ENCODE measurements at regions not wholly inside any gene's neighbourhood (a gene's known extent, or its start where the extent isn't known, plus 50 kb on each side); places are given as distances from the start of the nearest gene placed in this dataset.
A peak's percentile ranks its signal among the peaks of the same experiment; 100 is the strongest.

DNA sequence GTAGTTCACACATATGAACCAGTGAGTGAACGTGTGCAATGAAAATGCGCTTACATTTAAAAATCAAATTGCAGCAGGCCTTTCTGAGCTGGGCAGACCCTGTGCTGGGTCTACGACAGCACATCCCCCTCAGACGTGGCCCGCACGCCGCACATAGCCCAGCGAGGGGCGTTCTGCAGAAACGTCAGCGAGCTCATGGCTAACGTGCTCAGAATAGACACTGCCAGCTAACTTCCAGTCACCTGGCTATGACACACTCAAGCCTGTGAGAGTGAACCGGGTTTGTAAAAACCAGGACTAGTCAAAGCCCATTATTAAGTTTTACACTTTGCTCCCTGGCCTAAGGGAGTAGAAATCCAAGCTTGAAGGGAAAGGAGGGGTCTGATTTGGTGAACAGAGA is 108.1 kb upstream of the INSIG1 start:
- Histone ChIP-seq H3K79me2 (no peaks in the 10 kb centered on the region), H4K20me1 (ENCODE audit: insufficient read depth, poor library complexity, severe bottlenecking) (no peaks in the 10 kb centered on the region), H3K27me3 (no peaks in the 10 kb centered on the region), H3K27ac (peak overlapping the region; percentile 29), H3K4me3 (no peak overlapping the region), H3K4me1 (ENCODE audit: insufficient read depth) (peaks cover 3% of the 10 kb centered on the region), H3K36me3 (replicated peaks; ENCODE audit: insufficient read depth, low read depth) (no peaks in the 10 kb centered on the region), H3K9me2 (replicated peaks; ENCODE audit: insufficient read depth) (no peaks in the 10 kb centered on the region), H3K9me3 (ENCODE audit: low read depth) (no peaks in the 10 kb centered on the region), H3K4me2 (no peak overlapping the region), H2AFZ (no peak overlapping the region)
- TF ChIP-seq, protein P1, sequence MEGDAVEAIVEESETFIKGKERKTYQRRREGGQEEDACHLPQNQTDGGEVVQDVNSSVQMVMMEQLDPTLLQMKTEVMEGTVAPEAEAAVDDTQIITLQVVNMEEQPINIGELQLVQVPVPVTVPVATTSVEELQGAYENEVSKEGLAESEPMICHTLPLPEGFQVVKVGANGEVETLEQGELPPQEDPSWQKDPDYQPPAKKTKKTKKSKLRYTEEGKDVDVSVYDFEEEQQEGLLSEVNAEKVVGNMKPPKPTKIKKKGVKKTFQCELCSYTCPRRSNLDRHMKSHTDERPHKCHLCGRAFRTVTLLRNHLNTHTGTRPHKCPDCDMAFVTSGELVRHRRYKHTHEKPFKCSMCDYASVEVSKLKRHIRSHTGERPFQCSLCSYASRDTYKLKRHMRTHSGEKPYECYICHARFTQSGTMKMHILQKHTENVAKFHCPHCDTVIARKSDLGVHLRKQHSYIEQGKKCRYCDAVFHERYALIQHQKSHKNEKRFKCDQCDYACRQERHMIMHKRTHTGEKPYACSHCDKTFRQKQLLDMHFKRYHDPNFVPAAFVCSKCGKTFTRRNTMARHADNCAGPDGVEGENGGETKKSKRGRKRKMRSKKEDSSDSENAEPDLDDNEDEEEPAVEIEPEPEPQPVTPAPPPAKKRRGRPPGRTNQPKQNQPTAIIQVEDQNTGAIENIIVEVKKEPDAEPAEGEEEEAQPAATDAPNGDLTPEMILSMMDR (IDR thresholded peaks at IDR 0.05; ENCODE audit: poor library complexity), result no peak
- TF ChIP-seq EZH2phosphoT487 (IDR thresholded peaks at IDR 0.05; ENCODE audit: low read depth, severe bottlenecking, unreplicated experiment), result no peak
- no peak for TF ChIP-seq EZH2 (IDR thresholded peaks at IDR 0.05; ENCODE audit: borderline replicate concordance)
- no peak for DNase-seq (ENCODE audit: low spot score)
- 80% methylated on average over 13 of the region's 13 CpGs for WGBS (ENCODE audit: low lambda C conversion rate, missing lambda C conversion rate)

DNA sequence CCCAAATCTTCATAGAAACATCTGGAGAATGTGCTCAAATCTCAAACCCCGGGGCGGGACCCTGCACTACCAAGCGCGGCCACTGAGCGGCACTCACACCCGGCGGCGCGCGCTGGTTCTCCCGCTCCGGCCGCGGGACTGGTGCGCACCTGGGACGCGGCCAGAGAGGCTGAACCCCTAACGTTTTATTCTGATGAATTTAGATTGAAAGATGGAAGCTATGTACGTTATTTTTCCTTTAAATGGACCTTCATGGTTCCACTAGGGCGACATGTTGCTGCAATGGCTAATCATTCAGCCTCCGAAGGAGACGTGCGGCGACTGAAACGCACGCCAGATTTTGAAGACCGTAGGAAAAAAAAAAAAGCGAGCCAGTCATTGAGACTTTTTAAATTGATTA is 107.0 kb upstream of the INSIG1 start:
- Histone ChIP-seq H2AFZ (no peak overlapping the region), H3K36me3 (replicated peaks; ENCODE audit: insufficient read depth, low read depth) (no peaks in the 10 kb centered on the region), H3K9me3 (ENCODE audit: low read depth) (peaks cover under 1% of the 10 kb centered on the region), H4K20me1 (ENCODE audit: insufficient read depth, poor library complexity, severe bottlenecking) (no peaks in the 10 kb centered on the region), H3K4me2 (peak overlapping the region; percentile 64), H3K4me1 (ENCODE audit: insufficient read depth) (peaks cover 3% of the 10 kb centered on the region), H3K79me2 (no peaks in the 10 kb centered on the region), H3K27me3 (no peaks in the 10 kb centered on the region), H3K4me3 (no peak overlapping the region), H3K27ac (no peak overlapping the region), H3K9me2 (replicated peaks; ENCODE audit: insufficient read depth) (no peaks in the 10 kb centered on the region)
- DNase-seq (ENCODE audit: low spot score), result peak; percentile 72
- TF ChIP-seq, protein P1 (IDR thresholded peaks at IDR 0.05; ENCODE audit: poor library complexity), result peak; percentile 95
- no peak for TF ChIP-seq EZH2 (IDR thresholded peaks at IDR 0.05; ENCODE audit: borderline replicate concordance)
- 20% methylated on average over 28 of the region's 28 CpGs for WGBS (ENCODE audit: low lambda C conversion rate, missing lambda C conversion rate)

DNA sequence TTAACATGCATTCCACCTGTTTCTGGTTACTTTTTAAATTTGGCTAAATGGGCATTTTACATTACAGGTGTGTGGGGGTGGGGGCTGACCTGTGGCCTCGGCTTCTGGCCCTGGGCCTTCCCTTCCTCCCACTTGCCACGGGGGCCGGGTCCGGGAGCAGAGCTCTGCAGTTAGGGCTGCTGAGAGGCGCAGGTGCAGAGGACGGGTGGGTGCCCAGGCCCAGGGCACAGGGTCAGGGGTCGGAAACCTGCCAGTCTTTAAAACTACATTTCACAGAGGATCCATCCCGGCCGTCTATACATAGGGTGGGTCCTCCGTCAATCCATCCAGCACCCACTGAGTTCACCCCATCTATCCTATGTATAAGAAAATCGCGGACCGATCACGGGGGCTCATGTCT is 106.5 kb upstream of the INSIG1 start:
- TF ChIP-seq, protein P1 (IDR thresholded peaks at IDR 0.05; ENCODE audit: poor library complexity), result no peak
- TF ChIP-seq EZH2 (IDR thresholded peaks at IDR 0.05; ENCODE audit: borderline replicate concordance) (no peak), EZH2phosphoT487 (IDR thresholded peaks at IDR 0.05; ENCODE audit: low read depth, severe bottlenecking, unreplicated experiment) (no peak)
- no peak overlapping the region for H3K27ac ChIP-seq
- no peaks in the 10 kb centered on the region for H3K79me2 ChIP-seq
- H3K9me3 ChIP-seq (ENCODE audit: low read depth), result peaks cover 5% of the 10 kb centered on the region
- H3K9me2 ChIP-seq (replicated peaks; ENCODE audit: insufficient read depth), result no peaks in the 10 kb centered on the region
- no peak overlapping the region for H3K4me3 ChIP-seq
- DNase-seq (ENCODE audit: low spot score), result no peak
- H4K20me1 ChIP-seq (ENCODE audit: insufficient read depth, poor library complexity, severe bottlenecking), result no peaks in the 10 kb centered on the region
- WGBS (ENCODE audit: low lambda C conversion rate, missing lambda C conversion rate), result 82% methylated on average over 11 of the region's 14 CpGs
- peaks cover 3% of the 10 kb centered on the region for H3K4me1 ChIP-seq (ENCODE audit: insufficient read depth)
- no peaks in the 10 kb centered on the region for H3K36me3 ChIP-seq (replicated peaks; ENCODE audit: insufficient read depth, low read depth)
- peak overlapping the region; percentile 64 for H3K4me2 ChIP-seq
- H2AFZ ChIP-seq, result no peak overlapping the region
- H3K27me3 ChIP-seq, result no peaks in the 10 kb centered on the region

DNA sequence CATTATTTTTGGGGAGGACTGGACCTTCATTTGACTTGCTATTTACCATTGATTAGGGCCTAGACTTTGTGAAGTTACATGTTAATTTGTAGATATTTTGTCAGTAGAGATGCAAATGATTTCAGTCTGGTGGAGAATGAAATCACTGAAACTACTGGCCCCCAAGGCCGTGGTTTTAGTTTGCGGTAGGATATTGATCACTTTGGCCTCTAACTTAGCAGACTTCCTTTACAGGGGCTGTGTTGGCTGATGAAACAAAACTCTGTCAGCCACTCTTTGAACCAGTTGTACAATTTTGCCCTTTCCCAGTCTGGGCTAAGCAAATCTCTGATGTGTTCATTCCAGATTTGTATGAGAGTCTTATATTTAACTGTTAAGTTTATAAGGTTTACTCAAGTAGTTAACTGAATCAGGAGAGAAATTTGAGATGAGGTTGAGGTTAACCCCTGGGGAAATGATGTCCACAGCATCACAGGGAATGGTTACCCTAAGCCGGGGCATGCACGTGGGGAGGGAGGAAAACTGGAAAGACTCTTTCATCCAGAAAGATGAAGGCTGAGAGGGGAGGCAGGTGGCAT is 105.7 kb upstream of the INSIG1 start:
- WGBS (ENCODE audit: low lambda C conversion rate, missing lambda C conversion rate), result 72% methylated on average over 4 of the region's 4 CpGs
- no peaks in the 10 kb centered on the region for H3K27me3 ChIP-seq
- TF ChIP-seq, protein P1 (IDR thresholded peaks at IDR 0.05; ENCODE audit: poor library complexity), result no peak
- no peak for TF ChIP-seq EZH2 (IDR thresholded peaks at IDR 0.05; ENCODE audit: borderline replicate concordance)
- no peak for TF ChIP-seq EZH2phosphoT487 (IDR thresholded peaks at IDR 0.05; ENCODE audit: low read depth, severe bottlenecking, unreplicated experiment)

More for the DNA sequence above, 105.7 kb upstream of the INSIG1 start:
- no peak overlapping the region for H3K4me2 ChIP-seq
- H3K9me2 ChIP-seq (replicated peaks; ENCODE audit: insufficient read depth), result no peaks in the 10 kb centered on the region
- no peaks in the 10 kb centered on the region for H4K20me1 ChIP-seq (ENCODE audit: insufficient read depth, poor library complexity, severe bottlenecking)
- H3K4me1 ChIP-seq (ENCODE audit: insufficient read depth), result peaks cover 3% of the 10 kb centered on the region
- H3K79me2 ChIP-seq, result no peaks in the 10 kb centered on the region
- H3K4me3 ChIP-seq, result no peak overlapping the region
- no peak overlapping the region for H3K27ac ChIP-seq
- H3K9me3 ChIP-seq (ENCODE audit: low read depth), result peaks cover 9% of the 10 kb centered on the region
- DNase-seq (ENCODE audit: low spot score), result no peak
- no peak overlapping the region for H2AFZ ChIP-seq
- no peaks in the 10 kb centered on the region for H3K36me3 ChIP-seq (replicated peaks; ENCODE audit: insufficient read depth, low read depth)

Data from hepatocyte (in vitro differentiated cells).